Keratinocyte (primary cell): ENCODE measurements at regions not wholly inside any gene's neighbourhood (a gene's known extent, or its start where the extent isn't known, plus 50 kb on each side); places are given as distances from the start of the nearest gene placed in this dataset.

Experiments used
- DNase-seq: peaks from one replicate; pipeline ENCODE4 v3.0.0-alpha.2; 2011; ENCODE audit warnings: low read depth, missing footprints, low spot score
- FAIRE-seq: peaks from 2 replicates; lab custom pipeline; 2011; peaks lifted over from hg19 to GRCh38; lab: Jason Lieb, UNC
- H2AFZ ChIP-seq: 2 replicates; pipeline ENCODE4 v1.6.0; 2012; ENCODE audit warnings: low read length, control low read depth, inconsistent platforms; ENCODE audit not compliant: control insufficient read depth
- H3K27ac ChIP-seq: 2 replicates; pipeline ENCODE4 v1.5.1; 2011; ENCODE audit warnings: low read length; ENCODE audit not compliant: control insufficient read depth, insufficient read depth
- H3K27me3 ChIP-seq: 3 replicates; pipeline ENCODE4 v1.6.0; 2011; ENCODE audit warnings: low read length; ENCODE audit not compliant: control insufficient read depth, insufficient read depth; ENCODE audit errors: extremely low read depth
- H3K36me3 ChIP-seq, 2 experiments: 2 replicates in 1 of 2; 3 replicates in 1 of 2; pipeline ENCODE4 v1.5.1; 2011; ENCODE audit warnings: low read length in 2 of 2, mild to moderate bottlenecking in 1 of 2; ENCODE audit not compliant: control insufficient read depth in 2 of 2, insufficient read depth in 2 of 2; ENCODE audit errors: extremely low read depth in 1 of 2
- H3K4me1 ChIP-seq: 3 replicates; pipeline ENCODE4 v1.5.1; 2011; ENCODE audit warnings: low read length; ENCODE audit not compliant: control insufficient read depth, insufficient read depth; ENCODE audit errors: extremely low read depth
- H3K4me2 ChIP-seq: 3 replicates; pipeline ENCODE4 v1.6.0; 2011; ENCODE audit warnings: low read depth, low read length; ENCODE audit not compliant: control insufficient read depth, insufficient read depth; ENCODE audit errors: extremely low read depth
- H3K4me3 ChIP-seq, 3 experiments: fragments of 200-600 bp in 1 of 3; sonication (generic) in 1 of 3; 2 replicates in 2 of 3; 3 replicates in 1 of 3; pipeline ENCODE4 v1.5.1; 2011 to 2016; ENCODE audit warnings: low read length in 3 of 3, mild to moderate bottlenecking in 3 of 3, control low read depth in 2 of 3, inconsistent platforms in 1 of 3, low read depth in 1 of 3, mixed read lengths in 1 of 3, mixed run types in 1 of 3, moderate library complexity in 1 of 3; ENCODE audit not compliant: control insufficient read depth in 2 of 3, insufficient read depth in 2 of 3; ENCODE audit errors: extremely low read depth in 1 of 3
- H3K79me2 ChIP-seq: 2 replicates; pipeline ENCODE4 v1.6.0; 2012; ENCODE audit warnings: low read length; ENCODE audit not compliant: control insufficient read depth, insufficient read depth
- H3K9ac ChIP-seq: 3 replicates; pipeline ENCODE4 v1.6.0; 2011; ENCODE audit warnings: low read length; ENCODE audit not compliant: control insufficient read depth, insufficient read depth; ENCODE audit errors: extremely low read depth
- H3K9me1 ChIP-seq: 3 replicates; pipeline ENCODE4 v1.6.0; 2011; ENCODE audit warnings: low read length; ENCODE audit not compliant: control insufficient read depth, insufficient read depth; ENCODE audit errors: extremely low read depth
- H3K9me3 ChIP-seq: 2 replicates; pipeline ENCODE4 v1.5.1; 2012; ENCODE audit warnings: low read depth, low read length; ENCODE audit not compliant: control insufficient read depth
- H4K20me1 ChIP-seq: 3 replicates; pipeline ENCODE4 v1.6.0; 2011; ENCODE audit warnings: low read length; ENCODE audit not compliant: control insufficient read depth, insufficient read depth; ENCODE audit errors: extremely low read depth
- EZH2 ChIP-seq: IDR thresholded peaks from one replicate; pipeline ENCODE4 v1.6.1; 2012; ENCODE audit warnings: inconsistent platforms, mild to moderate bottlenecking, low read length, moderate library complexity
- dilution Hi-C: fragments of 300-500 bp; cut with MboI; formaldehyde crosslinking; loops from one replicate; pipeline ENCODE4 v1.7.0; 2020; ENCODE audit warnings: low sequenced_read_pairs; ENCODE audit not compliant: extremely low pct_ligation_motif_present
- TF ChIP-seq, protein P1 (sequence below), 3 experiments: IDR thresholded peaks in 1 of 3; conservative IDR thresholded peaks in 1 of 3; optimal IDR thresholded peaks in 1 of 3; 2 replicates in 2 of 3; 3 replicates in 1 of 3; pipeline versions ENCODE3 to v1.5.1; 2011; ENCODE audit warnings: low read length in 3 of 3, mild to moderate bottlenecking in 3 of 3, moderate library complexity in 2 of 3, control low read depth in 1 of 3, inconsistent platforms in 1 of 3; ENCODE audit not compliant: insufficient read depth in 2 of 3; ENCODE audit errors: extremely low read depth in 1 of 3

DNA sequence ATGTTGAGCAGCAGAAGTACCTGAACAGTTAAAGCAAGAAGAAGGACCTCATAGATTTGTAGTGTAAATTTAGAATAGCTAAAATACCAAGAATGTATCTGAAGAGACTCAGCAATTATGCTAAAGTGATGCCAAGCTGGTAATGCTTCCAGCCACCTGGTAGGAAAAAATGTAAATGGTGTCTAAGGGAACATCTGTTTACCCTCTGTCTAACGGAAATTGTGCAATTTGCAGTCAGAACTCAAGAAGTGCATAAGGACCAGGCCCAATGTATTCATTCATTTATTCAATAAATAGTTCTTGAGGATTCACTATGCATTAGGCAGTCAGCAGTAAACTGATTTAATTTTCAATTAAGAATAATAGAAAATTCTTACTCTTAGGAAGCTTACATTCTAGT is 116.0 kb upstream of the ADGRL4 start:
- FAIRE-seq (no peak), DNase-seq (no peak)
- Histone ChIP-seq H3K9me3 (no peaks in the 10 kb centered on the region), H4K20me1 (no peaks in the 10 kb centered on the region), H3K4me1 (no peaks in the 10 kb centered on the region), H3K79me2 (no peaks in the 10 kb centered on the region), H3K9me1 (no peaks in the 10 kb centered on the region), H2AFZ (no peak overlapping the region), H3K4me2 (no peak overlapping the region), H3K4me3 (no peak overlapping the region), H3K9ac (no peak overlapping the region), H3K27ac (no peak overlapping the region), H3K27me3 (no peaks in the 10 kb centered on the region), H3K36me3 (no peaks in the 10 kb centered on the region)
- TF ChIP-seq, protein P1, sequence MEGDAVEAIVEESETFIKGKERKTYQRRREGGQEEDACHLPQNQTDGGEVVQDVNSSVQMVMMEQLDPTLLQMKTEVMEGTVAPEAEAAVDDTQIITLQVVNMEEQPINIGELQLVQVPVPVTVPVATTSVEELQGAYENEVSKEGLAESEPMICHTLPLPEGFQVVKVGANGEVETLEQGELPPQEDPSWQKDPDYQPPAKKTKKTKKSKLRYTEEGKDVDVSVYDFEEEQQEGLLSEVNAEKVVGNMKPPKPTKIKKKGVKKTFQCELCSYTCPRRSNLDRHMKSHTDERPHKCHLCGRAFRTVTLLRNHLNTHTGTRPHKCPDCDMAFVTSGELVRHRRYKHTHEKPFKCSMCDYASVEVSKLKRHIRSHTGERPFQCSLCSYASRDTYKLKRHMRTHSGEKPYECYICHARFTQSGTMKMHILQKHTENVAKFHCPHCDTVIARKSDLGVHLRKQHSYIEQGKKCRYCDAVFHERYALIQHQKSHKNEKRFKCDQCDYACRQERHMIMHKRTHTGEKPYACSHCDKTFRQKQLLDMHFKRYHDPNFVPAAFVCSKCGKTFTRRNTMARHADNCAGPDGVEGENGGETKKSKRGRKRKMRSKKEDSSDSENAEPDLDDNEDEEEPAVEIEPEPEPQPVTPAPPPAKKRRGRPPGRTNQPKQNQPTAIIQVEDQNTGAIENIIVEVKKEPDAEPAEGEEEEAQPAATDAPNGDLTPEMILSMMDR (optimal IDR thresholded peaks at IDR 0.05 in 1 of 3, IDR thresholded peaks at IDR 0.05 in 1 of 3, conservative IDR thresholded peaks at IDR 0.05 in 1 of 3; ENCODE audit: extremely low read depth in 1 of 3, insufficient read depth in 2 of 3, low read length in 3 of 3), result no peak
- TF ChIP-seq EZH2, result no peak
- dilution Hi-C loops, result no loop called here

DNA sequence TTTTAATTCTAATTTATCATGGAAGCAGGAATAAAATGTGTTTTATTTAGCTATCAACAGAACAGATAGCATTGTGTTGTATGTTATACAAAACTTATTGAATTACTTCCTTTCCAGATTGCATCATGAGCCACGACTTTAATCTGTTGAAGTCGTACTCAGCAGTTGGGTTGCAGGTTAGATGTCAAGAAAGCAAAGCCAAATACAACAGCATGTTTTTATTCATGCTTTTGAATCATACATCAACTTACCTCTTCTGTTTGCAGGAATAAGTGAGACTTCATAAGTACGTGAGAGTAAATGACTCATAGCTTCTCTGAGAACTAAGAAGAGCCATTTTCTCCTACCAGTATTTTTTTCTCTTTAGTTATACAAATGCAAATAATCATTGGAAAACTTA is 110.8 kb upstream of the ADGRL4 start:
- Histone ChIP-seq H4K20me1 (no peaks in the 10 kb centered on the region), H2AFZ (no peak overlapping the region), H3K4me2 (no peak overlapping the region), H3K9me3 (no peaks in the 10 kb centered on the region), H3K27me3 (no peaks in the 10 kb centered on the region), H3K36me3 (no peaks in the 10 kb centered on the region), H3K4me3 (no peak overlapping the region), H3K27ac (no peak overlapping the region), H3K4me1 (no peaks in the 10 kb centered on the region), H3K9ac (no peak overlapping the region), H3K79me2 (no peaks in the 10 kb centered on the region), H3K9me1 (no peaks in the 10 kb centered on the region)
- dilution Hi-C loops, result no loop called here
- no peak for FAIRE-seq
- no peak for DNase-seq
- TF ChIP-seq, protein P1 (optimal IDR thresholded peaks at IDR 0.05 in 1 of 3, IDR thresholded peaks at IDR 0.05 in 1 of 3, conservative IDR thresholded peaks at IDR 0.05 in 1 of 3; ENCODE audit: extremely low read depth in 1 of 3, insufficient read depth in 2 of 3, low read length in 3 of 3), result no peak
- no peak for TF ChIP-seq EZH2
